H1 (cell line): ENCODE measurements at regions not wholly inside any gene's neighbourhood (a gene's known extent, or its start where the extent isn't known, plus 50 kb on each side); places are given as distances from the start of the nearest gene placed in this dataset.

ENCODE experiments used
- CTCF ChIA-PET: fragments of 300-600 bp; sonication (Branson Sonifier 250); formaldehyde crosslinking; loops from one replicate; lab custom pipeline; 2021; ENCODE audit not compliant: partially characterized antibody; lab: Charles Lee
- POLR2A ChIA-PET: fragments of 300-600 bp; sonication (Branson Sonifier 250); formaldehyde crosslinking; loops from one replicate; lab custom pipeline; 2021; ENCODE audit warnings: inconsistent platforms; ENCODE audit not compliant: partially characterized antibody; lab: Charles Lee
- DNase-seq, 2 experiments: peaks; one replicate each; pipeline versions ENCODE4 v3.0.0 to v3.0.0-alpha.2; 2010 to 2022; ENCODE audit warnings: low spot score in 2 of 2, low read depth in 1 of 2, mixed read lengths in 1 of 2
- FAIRE-seq: peaks from 2 replicates; lab custom pipeline; 2011; peaks lifted over from hg19 to GRCh38; lab: Jason Lieb, UNC
- H2AFZ ChIP-seq: 2 replicates; pipeline ENCODE4 v1.8.1; 2012; ENCODE audit warnings: low read length, inconsistent platforms
- H2AK5ac ChIP-seq: 2 replicates; pipeline ENCODE4 v1.6.1; 2013; ENCODE audit warnings: low read depth, low read length
- H2BK120ac ChIP-seq: replicated peaks from 2 replicates; pipeline ENCODE3; 2013; ENCODE audit warnings: low read depth, low read length, inconsistent platforms
- H2BK12ac ChIP-seq: 2 replicates; pipeline ENCODE4 v1.6.1; 2013; ENCODE audit warnings: low read depth, low read length
- H2BK15ac ChIP-seq: 2 replicates; pipeline ENCODE4 v1.6.1; 2013; ENCODE audit warnings: low read length
- H2BK20ac ChIP-seq: 2 replicates; pipeline ENCODE4 v1.6.1; 2013; ENCODE audit warnings: low read length
- H2BK5ac ChIP-seq: 2 replicates; pipeline ENCODE4 v1.6.1; 2013; ENCODE audit warnings: low read depth, low read length
- H3K14ac ChIP-seq: 2 replicates; pipeline ENCODE4 v1.6.1; 2013; ENCODE audit warnings: inconsistent platforms; ENCODE audit not compliant: insufficient read length
- H3K18ac ChIP-seq: 2 replicates; pipeline ENCODE4 v1.6.1; 2013; ENCODE audit warnings: low read length; ENCODE audit errors: extremely low read depth
- H3K23ac ChIP-seq: 2 replicates; pipeline ENCODE4 v1.6.1; 2013; ENCODE audit warnings: inconsistent platforms; ENCODE audit not compliant: insufficient read length
- H3K23me2 ChIP-seq: 2 replicates; pipeline ENCODE4 v1.6.1; 2013; ENCODE audit warnings: low read depth, low read length
- H3K27ac ChIP-seq: 2 replicates; pipeline ENCODE4 v1.6.1; 2011; ENCODE audit warnings: low read depth, low read length, inconsistent platforms
- H3K27me3 ChIP-seq, 4 experiments: replicated peaks in 1 of 4; 1 replicate in 1 of 4; 2 replicates in 3 of 4; pipeline versions ENCODE4 v1.6.1 to v1.8.1; 2011 to 2013; ENCODE audit warnings: low read length in 3 of 4, mild to moderate bottlenecking in 3 of 4, inconsistent platforms in 2 of 4, mixed read lengths in 2 of 4, moderate library complexity in 1 of 4; ENCODE audit not compliant: control insufficient read depth in 3 of 4, insufficient read depth in 3 of 4; ENCODE audit errors: extremely low read depth in 1 of 4
- H3K36me3 ChIP-seq, 4 experiments: 2 replicates each; pipeline versions ENCODE4 v1.6.1 to v1.8.1; 2011 to 2013; ENCODE audit warnings: mild to moderate bottlenecking in 4 of 4, low read length in 3 of 4, moderate library complexity in 2 of 4, control low read depth in 1 of 4, inconsistent platforms in 1 of 4; ENCODE audit not compliant: insufficient read depth in 4 of 4, control insufficient read depth in 2 of 4
- H3K4ac ChIP-seq: replicated peaks from 2 replicates; pipeline ENCODE3; 2013; ENCODE audit warnings: low read length, low read depth, mixed read lengths, inconsistent platforms; ENCODE audit not compliant: insufficient read length
- H3K4me1 ChIP-seq, 4 experiments: replicated peaks in 1 of 4; 1 replicate in 1 of 4; 2 replicates in 3 of 4; pipeline versions ENCODE4 v1.6.1 to v1.8.1; 2011 to 2013; ENCODE audit warnings: low read length in 3 of 4, inconsistent platforms in 2 of 4, mixed read lengths in 1 of 4; ENCODE audit not compliant: insufficient read depth in 4 of 4, control insufficient read depth in 3 of 4
- H3K4me2 ChIP-seq, 2 experiments: 2 replicates each; pipeline versions ENCODE4 v1.6.1 to v1.8.1; 2011 to 2013; ENCODE audit warnings: low read depth in 2 of 2, low read length in 2 of 2, control low read depth in 1 of 2, inconsistent platforms in 1 of 2, mild to moderate bottlenecking in 1 of 2; ENCODE audit not compliant: insufficient read depth in 1 of 2
- H3K4me3 ChIP-seq, 4 experiments: fragments of 200-600, 300-600 bp in 1 of 4; sonication (generic), shearing (Covaris generic), sonication (Bioruptor Twin) in 1 of 4; 2 replicates each; pipeline versions ENCODE4 v1.5.1 to v1.8.1; 2011 to 2016; ENCODE audit warnings: low read length in 4 of 4, low read depth in 3 of 4, control low read depth in 2 of 4, inconsistent platforms in 2 of 4, mild to moderate bottlenecking in 2 of 4, mixed read lengths in 1 of 4, moderate library complexity in 1 of 4; ENCODE audit not compliant: insufficient read depth in 2 of 4; ENCODE audit errors: extremely low read depth in 1 of 4
- H3K56ac ChIP-seq: replicated peaks from 2 replicates; pipeline ENCODE3; 2013; ENCODE audit warnings: low read depth, mild to moderate bottlenecking, mixed read lengths, low read length, inconsistent platforms; ENCODE audit not compliant: insufficient read length
- H3K79me1 ChIP-seq: 2 replicates; pipeline ENCODE4 v1.6.1; 2013; ENCODE audit warnings: low read depth, low read length, control low read depth
- H3K79me2 ChIP-seq, 2 experiments: 2 replicates each; pipeline versions ENCODE4 v1.6.1 to v1.8.1; 2012 to 2013; ENCODE audit warnings: low read length in 2 of 2, mild to moderate bottlenecking in 2 of 2, inconsistent platforms in 1 of 2; ENCODE audit not compliant: insufficient read depth in 2 of 2, control insufficient read depth in 1 of 2
- H3K9ac ChIP-seq, 4 experiments: replicated peaks in 1 of 4; 1 replicate in 1 of 4; 2 replicates in 3 of 4; pipeline versions ENCODE4 v1.6.1 to v1.8.1; 2011 to 2013; ENCODE audit warnings: low read depth in 3 of 4, low read length in 3 of 4, control low read depth in 2 of 4, mild to moderate bottlenecking in 2 of 4, moderate library complexity in 2 of 4, inconsistent platforms in 1 of 4; ENCODE audit errors: extremely low read depth in 1 of 4
- H3K9me3 ChIP-seq, 2 experiments: 2 replicates each; pipeline versions ENCODE4 v1.6.1 to v1.8.1; 2012 to 2013; ENCODE audit warnings: mild to moderate bottlenecking in 2 of 2, moderate library complexity in 2 of 2, control low read depth in 1 of 2, inconsistent platforms in 1 of 2, low read depth in 1 of 2, low read length in 1 of 2, mixed read lengths in 1 of 2; ENCODE audit not compliant: insufficient read depth in 2 of 2
- H4K20me1 ChIP-seq, 2 experiments: replicated peaks in 1 of 2; 2 replicates each; pipeline versions ENCODE3 to v1.8.1; 2011 to 2013; ENCODE audit warnings: inconsistent platforms in 2 of 2, low read length in 2 of 2, mild to moderate bottlenecking in 1 of 2; ENCODE audit not compliant: insufficient read depth in 2 of 2, control insufficient read depth in 1 of 2
- H4K5ac ChIP-seq: 2 replicates; pipeline ENCODE4 v1.6.1; 2013; ENCODE audit warnings: low read length, low read depth, mixed read lengths, inconsistent platforms; ENCODE audit not compliant: insufficient read length
- H4K8ac ChIP-seq: 2 replicates; pipeline ENCODE4 v1.8.0; 2013; ENCODE audit warnings: mild to moderate bottlenecking, moderate library complexity, low read length, inconsistent platforms; ENCODE audit not compliant: insufficient read depth; ENCODE audit errors: extremely low read depth
- H4K91ac ChIP-seq: replicated peaks from 2 replicates; pipeline ENCODE3; 2013; ENCODE audit warnings: low read length, mixed read lengths, inconsistent platforms; ENCODE audit not compliant: insufficient read length
- KDM1A ChIP-seq: fragments of 200-600, 300-600 bp; sonication (generic); IDR thresholded peaks from 2 replicates; pipeline ENCODE4 v1.7.1; 2016; ENCODE audit warnings: mild to moderate bottlenecking, low read length, borderline replicate concordance
- USF2 ChIP-seq: IDR thresholded peaks from 2 replicates; pipeline ENCODE4 v1.6.1; 2011; ENCODE audit warnings: low read length, improper control_type of control experiment
- whole genome bisulfite sequencing, 2 experiments: shearing (Covaris generic) in 1 of 2; methylation state at CpG; one replicate each; pipeline versions ENCODE4 v1.1.6 to v1.1.7; 2013 to 2015; ENCODE audit warnings: low lambda C conversion rate in 2 of 2, mixed read lengths in 2 of 2, inconsistent platforms in 1 of 2, low coverage in 1 of 2, missing lambda C conversion rate in 1 of 2; ENCODE audit not compliant: insufficient replicate concordance in 2 of 2, insufficient coverage in 1 of 2, insufficient read length in 1 of 2; ENCODE audit errors: extremely low coverage in 1 of 2, missing lambda C conversion rate in 1 of 2; 5-methylcytosine and 5-hydroxymethylcytosine counted together

GRCh38 chr5:60354311-60354710 lies 345.7 kb downstream of the DEPDC1B start:
- H2BK12ac ChIP-seq, result no peak overlapping the region
- H4K5ac ChIP-seq, result no peak overlapping the region
- WGBS, 2 experiments, result 100% methylated on average over 1 of the region's 1 CpG; no CpG with 5 or more reads in 1 of the 2 experiments
- no peak overlapping the region for H3K4me2 ChIP-seq
- no peak overlapping the region for H3K4ac ChIP-seq
- H3K9me3 ChIP-seq, result no peaks in the 10 kb centered on the region
- H3K79me2 ChIP-seq, result no peaks in the 10 kb centered on the region
- FAIRE-seq (no peak), DNase-seq (no peak)
- H3K23ac ChIP-seq, result no peak overlapping the region
- H2AK5ac ChIP-seq, result no peak overlapping the region
- no peaks in the 10 kb centered on the region for H3K4me1 ChIP-seq
- no peaks in the 10 kb centered on the region for H3K23me2 ChIP-seq
- no peak overlapping the region for H3K27ac ChIP-seq
- ChIA-PET CTCF (interaction anchor here (0.7 kb wide), 1 partner anchor 60 kb away, joined by 3 read pairs; no protein-coding TSS in a partner anchor), POLR2A (no interaction called here)
- H4K20me1 ChIP-seq, result no peaks in the 10 kb centered on the region
- H2AFZ ChIP-seq, result no peak overlapping the region
- H3K36me3 ChIP-seq, result no peaks in the 10 kb centered on the region; a peak in 1 of 8 replicates
- no peak overlapping the region for H3K18ac ChIP-seq
- H2BK15ac ChIP-seq, result no peak overlapping the region
- no peak overlapping the region for H2BK120ac ChIP-seq
- H2BK20ac ChIP-seq, result no peak overlapping the region
- no peak overlapping the region for H3K14ac ChIP-seq
- H4K8ac ChIP-seq, result no peak overlapping the region
- H3K9ac ChIP-seq, result no peak overlapping the region
- TF ChIP-seq KDM1A (no peak), USF2 (no peak)
- no peak overlapping the region for H4K91ac ChIP-seq
- H3K79me1 ChIP-seq, result no peaks in the 10 kb centered on the region
- no peak overlapping the region for H2BK5ac ChIP-seq
- no peak overlapping the region for H3K56ac ChIP-seq
- no peak overlapping the region for H3K4me3 ChIP-seq
- H3K27me3 ChIP-seq, result no peaks in the 10 kb centered on the region
